ENCODE measurements at regions not wholly inside any gene's neighbourhood (a gene's known extent, or its start where the extent isn't known, plus 50 kb on each side); places are given as distances from the start of the nearest gene placed in this dataset.
"Not testable (repeated sequence)": the region's sequence is repeated elsewhere in the genome, so short reads cannot be mapped to it uniquely, and the experiment has no call there.

DNA sequence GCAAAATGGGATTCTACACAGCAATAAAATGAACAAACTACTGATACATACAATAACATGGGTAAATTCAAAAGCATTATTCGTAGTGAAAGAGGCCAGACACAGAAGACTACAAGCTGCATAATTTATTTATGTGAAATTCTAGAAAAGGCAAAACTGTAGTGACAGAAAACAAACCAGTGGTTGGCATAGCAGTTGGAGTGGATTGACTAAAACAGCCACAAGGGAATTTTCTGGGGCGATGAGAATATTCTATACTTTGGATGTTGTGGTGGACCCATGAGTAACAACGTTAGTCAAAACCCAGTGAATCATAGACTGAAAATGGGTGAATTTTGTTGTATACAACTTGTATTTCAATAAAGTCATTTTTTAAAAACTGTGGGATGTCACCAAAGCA, 63.2 kb upstream of the RPL38 start:
- Histone ChIP-seq H3K9me3 (ENCODE audit: low read length) (peaks cover 5% of the 10 kb centered on the region), H3K36me3 (ENCODE audit: insufficient read depth, low read length) (no peaks in the 10 kb centered on the region), H3K27me3 (ENCODE audit: insufficient read depth, low read length) (peaks cover 3% of the 10 kb centered on the region), H3K4me1 (ENCODE audit: insufficient read depth, low read length) (no peaks in the 10 kb centered on the region), H2AFZ (ENCODE audit: low read depth, low read length) (no peak overlapping the region), H3K4me3 (ENCODE audit: low read length) (no peak overlapping the region)

DNA sequence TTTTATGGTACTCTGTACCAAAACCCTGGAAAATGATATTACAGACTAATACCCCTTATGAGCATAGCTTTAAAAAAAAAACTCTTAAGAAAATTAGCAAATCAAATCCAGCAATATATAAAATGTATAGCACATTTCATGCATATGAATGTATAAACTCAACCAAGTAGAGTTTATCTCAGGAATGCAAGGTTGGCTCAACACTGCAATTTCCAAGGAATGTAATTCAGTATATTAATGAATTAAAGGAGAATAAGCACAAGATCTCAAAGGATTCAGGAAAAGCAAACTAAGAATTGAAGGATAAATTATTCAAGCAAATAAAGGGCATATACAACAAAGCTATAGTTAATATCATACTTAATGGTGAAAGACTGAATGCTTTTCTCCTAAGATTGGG, 61.9 kb upstream of the RPL38 start:
- Histone ChIP-seq H3K27me3 (ENCODE audit: insufficient read depth, low read length) (peaks cover 5% of the 10 kb centered on the region), H3K36me3 (ENCODE audit: insufficient read depth, low read length) (no peaks in the 10 kb centered on the region), H2AFZ (ENCODE audit: low read depth, low read length) (no peak overlapping the region), H3K4me1 (ENCODE audit: insufficient read depth, low read length) (no peaks in the 10 kb centered on the region), H3K9me3 (ENCODE audit: low read length) (peaks cover 5% of the 10 kb centered on the region), H3K4me3 (ENCODE audit: low read length) (no peak overlapping the region)

DNA sequence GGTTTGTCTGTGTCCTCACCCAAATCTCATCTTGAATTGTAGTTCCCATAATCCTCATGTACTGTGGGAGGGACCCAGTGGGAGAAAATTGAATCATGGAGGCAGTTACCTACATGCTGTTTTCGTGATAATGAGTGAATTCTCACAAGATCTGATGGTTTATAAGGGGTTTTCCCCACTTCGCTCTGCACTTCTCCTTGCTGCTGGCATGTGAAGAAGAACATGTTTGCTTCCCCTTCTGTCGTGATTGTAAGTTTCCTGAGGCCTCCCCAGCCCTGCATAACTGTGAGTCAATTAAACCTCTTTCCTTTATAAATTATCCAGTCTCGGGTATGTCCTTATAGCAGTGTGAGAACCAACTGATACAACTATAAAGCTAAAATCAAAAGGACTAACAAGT, 60.2 kb upstream of the RPL38 start:
- H3K4me1 ChIP-seq (ENCODE audit: insufficient read depth, low read length); H3K27me3 ChIP-seq (ENCODE audit: insufficient read depth, low read length); H3K9me3 ChIP-seq (ENCODE audit: low read length); H2AFZ ChIP-seq (ENCODE audit: low read depth, low read length); H3K36me3 ChIP-seq (ENCODE audit: insufficient read depth, low read length); H3K4me3 ChIP-seq (ENCODE audit: low read length): not testable (repeated sequence)

GRCh38 chr17:74145756-74146155, 57.7 kb upstream of the RPL38 start:
- peaks cover 2% of the 10 kb centered on the region for H3K9me3 ChIP-seq (ENCODE audit: low read length)
- H3K27me3 ChIP-seq (ENCODE audit: insufficient read depth, low read length) = peaks cover 10% of the 10 kb centered on the region
- H3K4me3 ChIP-seq (ENCODE audit: low read length) = no peak overlapping the region

DNA sequence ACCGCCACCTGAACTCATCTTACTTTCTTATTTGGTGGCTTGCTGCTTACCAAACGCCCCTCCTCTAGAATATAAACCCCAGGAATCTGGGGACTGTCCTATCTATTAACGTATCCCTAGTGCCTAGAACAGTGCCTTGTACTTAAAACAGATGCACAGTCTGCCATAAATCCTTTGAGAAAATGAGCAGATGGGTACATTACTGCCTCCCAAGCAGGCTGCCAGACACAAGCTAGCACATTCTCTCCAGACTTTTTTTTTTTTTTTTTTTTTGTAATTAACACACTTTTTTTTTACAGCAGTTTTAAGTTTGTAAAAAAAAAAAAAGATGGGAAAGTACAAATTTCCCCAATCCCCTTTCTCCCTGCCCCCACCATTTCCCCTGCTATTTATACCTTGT, 57.3 kb upstream of the RPL38 start:
- Histone ChIP-seq H3K9me3 (ENCODE audit: low read length) (peaks cover 2% of the 10 kb centered on the region), H2AFZ (ENCODE audit: low read depth, low read length) (no peak overlapping the region), H3K36me3 (ENCODE audit: insufficient read depth, low read length) (no peaks in the 10 kb centered on the region), H3K4me3 (ENCODE audit: low read length) (no peak overlapping the region), H3K4me1 (ENCODE audit: insufficient read depth, low read length) (no peaks in the 10 kb centered on the region), H3K27me3 (ENCODE audit: insufficient read depth, low read length) (peaks cover 10% of the 10 kb centered on the region)

More at GRCh38 chr17:74145756-74146155, 57.7 kb upstream of the RPL38 start:
- no peaks in the 10 kb centered on the region for H3K4me1 ChIP-seq (ENCODE audit: insufficient read depth, low read length)
- no peaks in the 10 kb centered on the region for H3K36me3 ChIP-seq (ENCODE audit: insufficient read depth, low read length)
- no peak overlapping the region for H2AFZ ChIP-seq (ENCODE audit: low read depth, low read length)

DNA sequence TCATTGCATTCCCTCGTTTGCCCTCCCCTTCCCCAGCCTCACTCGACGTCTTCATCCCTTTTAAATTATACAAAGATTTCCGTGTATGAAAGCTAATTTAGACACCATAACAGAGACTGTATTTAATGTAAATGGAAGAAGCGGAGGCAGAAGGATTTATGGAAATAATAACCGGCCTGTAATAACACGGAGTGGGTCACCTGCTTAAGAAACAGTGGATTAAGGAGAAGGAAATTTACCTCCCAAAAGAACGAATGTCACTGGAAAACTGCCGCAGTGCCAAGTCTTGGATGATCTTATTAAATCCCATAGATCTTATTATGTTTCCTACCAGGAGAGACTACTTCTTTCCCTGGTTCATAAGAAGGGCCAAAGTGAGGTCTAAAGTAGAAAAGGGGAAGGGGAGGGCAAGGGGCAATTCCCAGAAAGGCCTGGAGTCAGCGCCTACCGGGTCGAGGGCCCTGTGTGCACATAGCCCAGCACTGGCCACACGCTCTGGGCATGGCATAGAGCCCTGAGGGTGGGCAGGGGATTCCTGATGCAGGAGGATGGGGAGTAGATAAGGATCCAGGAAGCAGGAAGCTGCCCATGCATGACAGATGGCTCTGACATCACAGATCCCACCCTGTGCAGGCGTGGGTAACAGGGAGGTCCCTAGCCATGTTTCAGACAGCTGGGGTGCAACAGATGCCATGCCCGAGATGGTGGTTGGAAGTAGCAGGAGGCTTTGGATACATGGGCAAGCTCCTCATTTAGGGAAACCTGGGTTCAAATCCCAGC, 56.2 kb upstream of the RPL38 start:
- Histone ChIP-seq H3K4me1 (ENCODE audit: insufficient read depth, low read length) (no peaks in the 10 kb centered on the region), H3K36me3 (ENCODE audit: insufficient read depth, low read length) (no peaks in the 10 kb centered on the region), H3K9me3 (ENCODE audit: low read length) (peaks cover 2% of the 10 kb centered on the region), H3K27me3 (ENCODE audit: insufficient read depth, low read length) (peaks cover 10% of the 10 kb centered on the region), H2AFZ (ENCODE audit: low read depth, low read length) (no peak overlapping the region), H3K4me3 (ENCODE audit: low read length) (no peak overlapping the region)

DNA sequence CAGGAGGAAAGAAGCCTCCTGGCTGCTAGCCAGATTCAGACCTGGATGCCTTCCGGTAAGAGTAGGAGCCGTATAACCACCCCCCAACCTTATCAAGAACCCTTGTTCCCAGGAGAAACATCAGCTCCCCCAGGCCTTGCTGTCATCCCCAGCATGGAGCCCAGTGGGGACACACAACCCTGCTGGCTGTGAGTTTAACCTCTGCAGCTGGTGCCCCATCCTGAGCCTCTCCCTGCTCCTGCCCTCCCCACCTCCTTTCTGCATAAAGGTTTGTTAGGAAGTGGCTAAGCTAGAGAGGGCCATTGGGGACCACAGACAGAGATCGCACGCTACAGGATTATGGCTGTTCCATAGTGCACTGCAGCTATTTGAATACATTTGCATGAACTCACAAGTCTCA, 55.5 kb upstream of the RPL38 start:
- Histone ChIP-seq H3K27me3 (ENCODE audit: insufficient read depth, low read length) (peaks cover 10% of the 10 kb centered on the region), H3K4me3 (ENCODE audit: low read length) (no peak overlapping the region), H3K4me1 (ENCODE audit: insufficient read depth, low read length) (no peaks in the 10 kb centered on the region), H3K9me3 (ENCODE audit: low read length) (peaks cover 2% of the 10 kb centered on the region), H3K36me3 (ENCODE audit: insufficient read depth, low read length) (no peaks in the 10 kb centered on the region), H2AFZ (ENCODE audit: low read depth, low read length) (no peak overlapping the region)

DNA sequence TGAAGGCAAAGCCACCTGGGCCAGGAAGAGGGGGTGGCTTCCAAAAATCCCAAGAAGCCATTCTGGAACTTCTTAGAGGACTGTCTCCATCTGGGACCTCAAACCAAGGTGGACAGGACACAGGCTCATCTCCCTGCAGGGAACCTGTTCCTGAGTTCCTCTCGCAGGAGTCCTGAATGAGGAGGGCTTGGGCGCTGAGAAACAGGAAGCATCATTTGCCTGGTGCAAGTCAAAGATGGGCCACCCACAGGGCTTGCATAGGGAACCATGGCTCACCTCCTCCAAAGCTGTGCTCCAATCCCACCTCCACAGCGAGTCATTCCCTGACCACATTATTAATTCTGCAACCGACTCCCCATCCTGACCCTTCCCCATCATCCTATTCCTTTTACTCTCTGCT, 55.0 kb upstream of the RPL38 start:
- Histone ChIP-seq H3K27me3 (ENCODE audit: insufficient read depth, low read length) (peaks cover 10% of the 10 kb centered on the region), H3K4me1 (ENCODE audit: insufficient read depth, low read length) (no peaks in the 10 kb centered on the region), H3K9me3 (ENCODE audit: low read length) (peaks cover 2% of the 10 kb centered on the region), H2AFZ (ENCODE audit: low read depth, low read length) (no peak overlapping the region), H3K36me3 (ENCODE audit: insufficient read depth, low read length) (no peaks in the 10 kb centered on the region), H3K4me3 (ENCODE audit: low read length) (no peak overlapping the region)

- H3K4me1 ChIP-seq (ENCODE audit: insufficient read depth, low read length) = no peaks in the 10 kb centered on the region
- H3K4me3 ChIP-seq (ENCODE audit: low read length) = no peak overlapping the region
- no peak overlapping the region for H2AFZ ChIP-seq (ENCODE audit: low read depth, low read length)
- H3K9me3 ChIP-seq (ENCODE audit: low read length) = no peaks in the 10 kb centered on the region
- H3K27me3 ChIP-seq (ENCODE audit: insufficient read depth, low read length) = peaks cover 10% of the 10 kb centered on the region
- H3K36me3 ChIP-seq (ENCODE audit: insufficient read depth, low read length) = no peaks in the 10 kb centered on the region
Observed at GRCh38 chr17:74148901-74149596, 54.4 kb upstream of the RPL38 start.

GRCh38 chr17:74149597-74150427, 53.7 kb upstream of the RPL38 start:
- Histone ChIP-seq H3K27me3 (ENCODE audit: insufficient read depth, low read length) (peaks cover 9% of the 10 kb centered on the region), H3K4me1 (ENCODE audit: insufficient read depth, low read length) (no peaks in the 10 kb centered on the region), H2AFZ (ENCODE audit: low read depth, low read length) (no peak overlapping the region), H3K36me3 (ENCODE audit: insufficient read depth, low read length) (no peaks in the 10 kb centered on the region), H3K9me3 (ENCODE audit: low read length) (no peaks in the 10 kb centered on the region), H3K4me3 (ENCODE audit: low read length) (no peak overlapping the region)

DNA sequence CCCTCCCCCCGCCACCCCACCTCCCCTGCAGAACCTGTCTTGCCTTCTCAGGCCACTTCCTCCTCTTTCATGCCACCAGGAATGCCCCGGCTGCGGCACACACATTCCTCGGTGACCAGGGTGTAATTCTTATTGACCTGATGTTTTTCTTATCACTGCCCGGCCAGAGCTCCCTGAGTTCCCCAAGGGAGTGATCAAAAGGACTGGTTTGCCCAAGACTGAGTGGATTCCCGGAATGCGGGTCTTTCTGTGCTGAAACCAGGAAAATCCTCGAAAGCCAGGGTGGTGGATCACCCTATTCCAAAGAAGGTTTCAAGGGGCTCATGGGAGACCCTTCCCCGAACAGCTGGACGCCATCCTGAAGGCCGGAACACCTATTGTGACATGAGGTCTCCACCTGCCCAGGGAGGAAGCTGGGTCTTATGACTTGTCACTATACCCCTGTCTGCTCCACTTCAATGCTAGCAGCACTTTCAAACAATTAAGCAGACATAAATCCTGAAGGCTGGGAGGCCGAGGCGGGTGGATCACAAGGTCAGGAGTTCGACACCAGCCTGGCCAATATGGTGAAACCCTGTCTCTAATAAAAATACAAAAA, 53.0 kb upstream of the RPL38 start:
- H3K9me3 ChIP-seq (ENCODE audit: low read length) = no peaks in the 10 kb centered on the region

DNA sequence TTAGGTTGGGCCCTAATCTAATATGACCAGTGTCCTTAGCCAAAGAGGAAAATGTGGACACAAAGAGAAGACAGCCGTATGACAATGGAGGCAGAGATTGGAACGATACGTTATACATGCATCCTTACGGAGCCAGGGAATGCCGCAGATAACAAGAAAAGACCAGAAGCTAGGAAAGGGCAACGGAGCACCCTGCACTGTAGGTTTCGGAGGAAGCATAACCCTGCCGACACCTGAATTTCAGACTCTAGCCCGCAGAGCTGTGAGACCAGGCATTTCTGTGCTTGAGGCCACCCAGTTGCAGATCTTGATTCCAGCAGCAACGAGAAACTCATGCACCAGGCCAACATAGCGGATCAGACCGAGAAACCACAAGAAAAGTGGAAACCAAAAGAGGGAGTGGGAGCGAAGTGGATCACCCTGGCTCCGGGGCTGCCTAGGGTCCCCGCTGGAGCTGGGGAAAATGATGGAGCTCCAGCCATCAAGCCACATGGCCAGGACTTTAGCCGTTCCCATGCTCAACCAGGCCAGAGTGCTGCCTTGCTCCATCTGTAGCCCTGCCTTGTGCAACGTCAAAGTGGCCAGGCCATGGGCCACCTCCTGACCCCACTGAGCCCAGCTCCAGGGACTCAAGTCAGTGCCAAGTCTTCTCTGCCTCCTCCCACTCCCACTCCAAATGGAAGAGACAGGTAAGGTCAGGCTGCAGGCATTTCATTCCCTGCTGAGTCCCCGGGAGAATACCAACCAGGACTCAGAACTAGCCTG, 51.7 kb upstream of the RPL38 start:
- no peaks in the 10 kb centered on the region for H3K36me3 ChIP-seq (ENCODE audit: insufficient read depth, low read length)
- H2AFZ ChIP-seq (ENCODE audit: low read depth, low read length) = no peak overlapping the region
- no peaks in the 10 kb centered on the region for H3K9me3 ChIP-seq (ENCODE audit: low read length)
- H3K4me1 ChIP-seq (ENCODE audit: insufficient read depth, low read length) = no peaks in the 10 kb centered on the region
- H3K27me3 ChIP-seq (ENCODE audit: insufficient read depth, low read length) = peaks cover 4% of the 10 kb centered on the region
- H3K4me3 ChIP-seq (ENCODE audit: low read length) = no peak overlapping the region

More for the DNA sequence above, 53.0 kb upstream of the RPL38 start:
- no peak overlapping the region for H3K4me3 ChIP-seq (ENCODE audit: low read length)
- H3K4me1 ChIP-seq (ENCODE audit: insufficient read depth, low read length) = no peaks in the 10 kb centered on the region
- peaks cover 7% of the 10 kb centered on the region for H3K27me3 ChIP-seq (ENCODE audit: insufficient read depth, low read length)
- no peak overlapping the region for H2AFZ ChIP-seq (ENCODE audit: low read depth, low read length)
- no peaks in the 10 kb centered on the region for H3K36me3 ChIP-seq (ENCODE audit: insufficient read depth, low read length)
